NCI-H82 treated with DMSO at 0.1 percent for 48 hours (cell line): ENCODE measurements at regions not wholly inside any gene's neighbourhood (a gene's known extent, or its start where the extent isn't known, plus 50 kb on each side); places are given as distances from the start of the nearest gene placed in this dataset.

Experiments used
- DNase-seq: peaks from one replicate; lab custom pipeline; 2025; ENCODE audit not compliant: unreplicated experiment; lab: John Stamatoyannopoulos, UW

DNA sequence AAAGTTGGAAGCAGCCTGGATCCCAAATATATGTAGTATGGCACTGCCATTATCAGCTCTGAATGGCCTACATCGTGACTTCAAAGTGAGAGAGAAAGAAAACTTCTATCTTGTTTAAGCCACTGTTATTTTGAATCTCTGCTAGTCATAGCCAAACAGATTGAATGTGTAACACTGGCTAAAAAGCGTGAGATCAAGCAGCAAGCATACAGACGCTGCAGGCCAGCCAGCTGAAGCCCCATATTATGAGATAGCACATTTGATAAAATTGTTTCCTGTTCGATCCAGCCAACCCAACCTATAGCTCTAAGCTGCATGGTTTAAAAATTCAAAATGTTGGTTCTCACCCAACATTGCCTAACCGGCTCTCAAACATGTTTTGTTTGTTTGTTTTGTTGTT is 95.0 kb downstream of the DUSP6 start:
- DNase-seq: no peak

GRCh38 chr12:89256060-89256459 is 96.2 kb downstream of the DUSP6 start:
- DNase-seq: no peak

DNA sequence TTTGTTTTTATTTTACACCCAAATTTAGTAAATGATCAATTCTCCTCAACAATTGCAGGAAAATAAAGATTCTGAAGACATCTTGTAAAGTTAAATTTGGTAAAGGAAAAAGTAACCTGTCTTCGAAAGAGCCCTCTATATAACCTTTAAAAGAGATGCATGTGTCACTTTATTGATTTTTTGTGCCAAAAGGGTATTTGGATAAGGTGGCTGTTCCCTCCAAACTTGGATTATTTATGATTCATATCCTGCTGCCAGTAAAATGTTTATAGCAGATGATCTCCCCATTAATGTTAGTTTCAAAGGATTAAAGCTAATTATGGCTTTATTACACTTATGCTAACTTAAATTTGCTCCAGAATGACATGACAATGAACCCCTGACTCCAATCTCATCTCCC is 98.8 kb downstream of the DUSP6 start:
- DNase-seq: no peak

GRCh38 chr12:89252284-89252683 is 100.0 kb downstream of the DUSP6 start:
- no peak for DNase-seq

- no peak for DNase-seq
These were observed 100.7 kb downstream of the DUSP6 start for GRCh38 chr12:89251342-89252271.

DNA sequence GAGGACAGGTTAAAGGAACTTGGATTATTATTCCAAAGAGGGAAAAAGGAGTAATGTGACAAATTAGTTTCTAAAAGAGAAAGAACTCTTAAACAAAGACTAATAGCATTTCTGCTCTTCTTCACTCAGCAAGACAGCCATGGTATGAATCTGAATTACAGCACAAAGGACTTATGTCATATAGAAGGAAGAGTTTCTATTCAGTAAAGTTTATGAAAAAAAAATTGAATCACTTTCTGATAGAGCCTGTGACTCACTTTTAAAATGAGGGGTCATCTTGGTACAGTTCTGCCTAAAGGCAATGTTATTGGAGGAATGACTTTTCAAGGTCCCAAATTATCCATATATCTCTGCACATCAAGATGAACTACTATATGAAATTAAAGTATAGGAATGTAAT is 101.7 kb downstream of the DUSP6 start:
- DNase-seq: no peak

DNA sequence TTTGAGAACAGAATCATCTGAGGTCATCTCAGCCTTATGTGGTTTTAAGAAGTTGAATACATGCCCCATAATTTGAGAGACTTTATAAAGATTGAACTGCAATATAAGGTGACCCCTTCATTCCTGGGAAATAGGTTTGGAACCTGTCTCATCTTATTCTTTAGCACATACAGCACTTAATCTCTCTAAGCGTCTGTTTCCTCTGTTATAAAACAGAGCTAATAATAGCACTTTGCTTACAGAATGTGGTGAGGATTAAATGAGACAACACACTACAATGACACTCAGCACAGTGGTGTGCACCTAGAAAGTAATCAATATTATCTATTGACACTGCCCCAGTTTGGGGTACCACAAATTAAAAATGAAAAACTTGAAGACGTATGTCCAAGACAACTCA is 102.1 kb downstream of the DUSP6 start:
- DNase-seq: no peak

GRCh38 chr12:89247967-89248366 is 104.3 kb downstream of the DUSP6 start:
- DNase-seq: no peak

GRCh38 chr12:89247541-89247942 is 104.8 kb downstream of the DUSP6 start:
- no peak for DNase-seq

- no peak for DNase-seq
These were observed 107.2 kb downstream of the DUSP6 start for GRCh38 chr12:89245090-89245489.

DNA sequence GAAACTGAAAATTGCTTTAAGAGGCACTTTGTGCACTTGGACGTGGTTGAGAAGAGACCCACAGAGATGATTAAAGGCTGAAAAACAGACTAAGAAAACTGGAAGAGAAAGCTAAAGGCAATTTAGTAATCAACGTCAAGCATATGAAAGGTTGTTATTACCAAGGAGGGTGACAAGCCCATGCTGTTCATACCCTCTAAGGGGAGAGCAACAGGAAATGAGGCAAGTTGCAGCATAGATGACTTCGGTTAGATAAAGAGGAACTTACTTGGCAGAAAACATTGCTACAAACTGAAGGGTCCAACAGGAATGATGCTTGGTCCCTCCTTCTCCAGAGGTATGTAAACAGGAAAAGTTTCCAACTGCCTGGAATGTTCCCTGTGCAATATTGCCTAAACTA is 107.8 kb downstream of the DUSP6 start:
- no peak for DNase-seq

GRCh38 chr12:89243771-89244170 is 108.5 kb downstream of the DUSP6 start:
- no peak for DNase-seq

DNA sequence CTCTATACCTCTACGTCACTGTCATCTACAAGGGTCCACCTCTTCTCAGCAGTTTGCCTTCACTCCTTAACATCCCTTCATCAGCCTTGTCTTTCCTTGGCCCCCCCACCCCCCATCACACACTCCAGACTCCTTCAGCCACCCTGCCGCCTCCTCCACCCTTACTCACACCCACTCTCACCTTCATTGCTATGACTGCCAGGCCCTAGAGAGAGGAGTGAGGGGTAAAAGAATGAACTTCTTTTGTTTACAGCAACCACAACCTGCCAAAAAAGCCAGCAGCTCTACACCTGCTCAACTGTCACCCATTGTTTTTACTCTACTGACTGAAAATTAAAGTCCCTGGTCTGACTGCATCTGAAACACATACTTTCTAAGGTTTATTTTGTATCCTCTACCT is 112.8 kb downstream of the DUSP6 start:
- DNase-seq: no peak

DNA sequence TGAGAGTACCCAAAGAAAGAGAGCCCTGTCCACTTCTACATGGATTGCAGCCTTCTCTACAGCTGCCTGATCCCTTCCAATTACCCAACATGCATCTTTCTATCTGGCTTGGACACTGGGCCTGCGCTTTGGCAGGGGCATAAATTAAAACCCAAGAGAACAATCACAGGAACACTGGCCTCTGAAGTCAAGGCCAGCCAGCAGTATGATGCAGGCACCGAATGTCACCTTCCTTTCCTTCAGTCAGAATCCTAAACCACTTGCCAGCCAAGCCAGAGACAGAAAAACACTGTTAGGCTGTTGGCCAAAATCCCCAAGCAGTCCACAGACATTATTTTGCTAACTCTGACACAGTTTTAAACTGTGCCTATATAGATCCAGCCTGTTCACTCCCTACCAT is 113.7 kb downstream of the DUSP6 start:
- no peak for DNase-seq

DNA sequence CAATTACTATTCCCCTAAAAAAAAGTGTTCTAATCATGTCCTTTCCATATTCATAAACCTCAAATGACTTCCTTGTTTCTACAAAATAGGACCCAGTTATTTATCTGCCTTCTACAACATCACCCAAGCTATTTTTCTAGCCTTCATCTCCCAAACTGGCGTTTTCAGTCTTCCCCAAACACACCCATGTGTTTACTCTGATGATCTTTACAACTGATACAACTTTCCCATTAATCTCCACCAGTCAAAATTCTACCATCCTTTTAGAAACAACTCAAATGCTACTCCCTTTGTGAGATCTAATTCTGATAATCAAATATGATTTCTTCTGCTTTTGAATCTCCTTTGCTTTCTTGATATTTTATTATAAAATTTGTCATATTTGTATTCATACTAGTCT is 114.5 kb downstream of the DUSP6 start:
- DNase-seq: no peak

DNA sequence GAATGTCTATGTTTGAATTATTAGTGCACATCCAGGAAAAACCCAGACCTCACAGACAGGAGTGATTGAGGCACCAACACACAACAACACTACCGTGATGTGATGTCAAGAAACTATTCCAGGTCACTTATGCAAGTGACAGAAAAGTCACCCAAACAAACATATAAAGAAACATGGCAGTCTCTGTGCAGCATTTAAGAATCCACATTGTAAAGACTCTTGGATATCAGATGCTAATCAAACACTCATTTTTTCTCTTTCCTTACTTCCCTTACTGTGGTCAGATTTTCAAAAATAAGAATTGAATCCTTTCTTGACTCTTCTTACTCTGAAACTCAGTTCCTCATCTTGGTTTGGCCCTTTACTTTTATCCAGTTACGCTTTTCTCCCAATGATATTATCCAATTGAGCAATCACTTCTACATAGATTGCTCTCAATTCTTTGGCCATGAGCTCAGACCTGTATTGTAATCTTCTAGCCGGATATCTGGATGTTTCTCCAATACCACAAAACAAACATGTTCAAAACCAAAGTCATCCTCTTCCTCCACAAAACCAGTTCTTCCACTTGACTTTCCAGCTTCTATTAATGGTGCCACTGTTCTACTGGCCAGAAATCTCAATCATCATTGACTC is 115.4 kb downstream of the DUSP6 start:
- no peak for DNase-seq

- no peak for DNase-seq
These were observed 116.1 kb downstream of the DUSP6 start for GRCh38 chr12:89236237-89236636.

- DNase-seq: no peak
These were observed 116.9 kb downstream of the DUSP6 start for GRCh38 chr12:89235189-89235993.

- DNase-seq: no peak
These were observed 117.8 kb downstream of the DUSP6 start for GRCh38 chr12:89234324-89235114.

DNA sequence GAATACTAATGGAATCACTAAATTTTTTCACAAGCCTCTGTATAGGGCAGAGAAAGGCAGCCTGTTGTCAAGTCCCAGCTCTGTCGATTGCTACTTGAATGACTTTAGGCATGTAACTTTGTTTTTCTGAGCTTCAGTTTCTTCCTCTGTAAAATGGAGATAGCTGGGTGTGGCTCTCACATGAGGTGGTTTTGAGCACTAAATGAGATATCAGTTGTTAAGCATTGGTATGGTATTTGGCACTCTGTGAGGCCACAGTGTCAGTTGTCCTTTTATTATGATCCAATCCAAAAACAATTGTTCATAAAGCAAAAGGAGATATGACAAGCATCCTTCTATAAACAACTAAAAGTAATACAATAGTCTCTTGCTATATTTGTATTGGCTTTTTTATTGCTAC is 120.6 kb downstream of the DUSP6 start:
- no peak for DNase-seq
